ENCODE measurements at regions not wholly inside any gene's neighbourhood (a gene's known extent, or its start where the extent isn't known, plus 50 kb on each side); places are given as distances from the start of the nearest gene placed in this dataset.

DNA sequence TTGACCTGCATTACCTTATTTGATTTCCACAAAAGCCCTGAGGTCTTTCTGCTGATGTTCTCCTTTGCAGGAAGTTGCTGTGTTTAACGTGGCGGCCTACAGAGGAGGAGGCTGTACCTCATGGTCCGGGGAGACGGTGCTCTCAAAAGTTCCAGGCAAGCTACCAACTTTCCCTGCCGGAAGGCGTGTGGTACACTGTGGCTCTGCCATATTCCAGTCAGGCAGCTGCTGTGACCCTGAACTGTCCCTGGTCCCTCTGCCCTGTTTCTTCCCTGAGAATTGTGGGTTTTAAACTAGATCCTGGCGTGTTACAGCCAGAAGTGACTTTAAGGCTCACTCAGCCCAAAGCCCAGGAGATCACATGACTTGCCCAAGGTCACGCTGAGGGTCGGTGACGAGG lies 139.2 kb downstream of the TEX36 start:
- H3K9me3 Mint-ChIP-seq = no peaks in the 10 kb centered on the region
- no peaks in the 10 kb centered on the region for H3K27me3 ChIP-seq (ENCODE audit: control insufficient read depth, insufficient read depth, low read length)
- H3K27ac Mint-ChIP-seq = no peak overlapping the region
- no peaks in the 10 kb centered on the region for H3K4me1 ChIP-seq (ENCODE audit: control insufficient read depth, insufficient read depth, low read length)
- no peak for ATAC-seq
- H3K27me3 Mint-ChIP-seq (ENCODE audit: low read depth in 2 of 2) = peaks cover 17 to 29% of the 10 kb centered on the region in 2 donors
- WGBS (ENCODE audit: insufficient coverage) = 77% methylated on average over 10 of the region's 10 CpGs
- no peaks in the 10 kb centered on the region for H3K9me3 ChIP-seq (ENCODE audit: control insufficient read depth, insufficient read depth, low read length)
- no peak overlapping the region for H3K27ac ChIP-seq (ENCODE audit: low read length)
- H3K36me3 ChIP-seq (ENCODE audit: control insufficient read depth, insufficient read depth, low read length) = no peaks in the 10 kb centered on the region
- H3K4me3 Mint-ChIP-seq = no peak overlapping the region
- H3K4me1 Mint-ChIP-seq = no peaks in the 10 kb centered on the region
- TF ChIP-seq CTCF (IDR thresholded peaks at IDR 0.05) = no peak
- intact Hi-C loops (cut with micrococcal nuclease) = no loop called here
- no peak for DNase-seq
- no peak overlapping the region for H3K4me3 ChIP-seq (ENCODE audit: low read length)
- no peaks in the 10 kb centered on the region for H3K36me3 Mint-ChIP-seq

DNA sequence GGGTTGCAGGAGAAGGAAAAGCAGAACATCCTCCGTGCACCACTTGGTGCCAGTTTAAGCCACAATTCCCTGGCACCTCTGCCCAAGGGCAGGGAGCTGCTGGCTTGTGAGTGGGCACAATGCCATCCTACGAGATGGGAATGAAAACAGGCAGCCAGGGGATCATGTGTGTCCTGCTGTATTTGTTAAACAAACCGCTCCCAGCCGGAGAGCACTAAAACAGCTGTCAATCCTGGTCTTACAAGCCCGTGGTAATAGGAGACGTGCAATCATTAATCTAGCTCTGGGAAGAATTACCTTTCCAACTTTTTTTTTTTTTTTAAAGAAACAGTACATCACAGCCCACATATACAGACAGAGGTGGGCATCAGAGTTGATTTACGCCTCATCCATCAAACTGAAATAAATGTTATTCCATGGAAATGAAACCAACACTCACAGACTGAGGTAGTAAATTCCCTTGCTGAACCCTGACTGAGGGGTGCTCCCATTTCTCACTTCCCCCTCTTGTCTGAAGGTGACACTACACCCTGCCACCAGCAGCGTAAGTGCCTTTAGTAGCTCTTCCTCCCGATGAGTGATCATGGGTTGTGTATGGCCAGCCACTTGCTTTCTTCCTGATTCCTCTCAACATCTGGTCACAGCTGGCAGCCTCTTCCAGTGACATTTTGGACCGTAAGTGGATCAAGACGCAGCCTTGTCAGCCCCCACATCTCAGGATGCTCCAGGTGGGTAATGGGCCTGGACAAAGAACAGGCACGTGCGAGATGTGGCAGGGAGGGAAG lies 143.8 kb downstream of the TEX36 start:
- intact Hi-C loops (cut with micrococcal nuclease) = no loop called here
- H3K4me3 ChIP-seq (ENCODE audit: low read length) = no peak overlapping the region
- no peaks in the 10 kb centered on the region for H3K9me3 ChIP-seq (ENCODE audit: control insufficient read depth, insufficient read depth, low read length)
- Mint-ChIP-seq H3K27me3 (ENCODE audit: low read depth in 2 of 2) (peaks cover 10 to 24% of the 10 kb centered on the region in 2 donors), H3K4me3 (no peak overlapping the region), H3K36me3 (no peaks in the 10 kb centered on the region), H3K9me3 (no peaks in the 10 kb centered on the region), H3K27ac (no peak overlapping the region), H3K4me1 (no peaks in the 10 kb centered on the region)
- H3K27me3 ChIP-seq (ENCODE audit: control insufficient read depth, insufficient read depth, low read length) = no peaks in the 10 kb centered on the region
- 65% methylated on average over 13 of the region's 13 CpGs for WGBS (ENCODE audit: insufficient coverage)
- no peak overlapping the region for H3K27ac ChIP-seq (ENCODE audit: low read length)
- DNase-seq = no peak
- no peaks in the 10 kb centered on the region for H3K4me1 ChIP-seq (ENCODE audit: control insufficient read depth, insufficient read depth, low read length)
- no peaks in the 10 kb centered on the region for H3K36me3 ChIP-seq (ENCODE audit: control insufficient read depth, insufficient read depth, low read length)
- no peak for ATAC-seq
- no peak for TF ChIP-seq CTCF (IDR thresholded peaks at IDR 0.05)

GRCh38 chr10:125536236-125536635 lies 146.7 kb downstream of the TEX36 start:
- no peak for ATAC-seq
- no peaks in the 10 kb centered on the region for H3K36me3 Mint-ChIP-seq
- Histone ChIP-seq H3K27me3 (ENCODE audit: control insufficient read depth, insufficient read depth, low read length) (no peaks in the 10 kb centered on the region), H3K36me3 (ENCODE audit: control insufficient read depth, insufficient read depth, low read length) (no peaks in the 10 kb centered on the region), H3K4me3 (ENCODE audit: low read length) (no peak overlapping the region), H3K4me1 (ENCODE audit: control insufficient read depth, insufficient read depth, low read length) (no peaks in the 10 kb centered on the region), H3K9me3 (ENCODE audit: control insufficient read depth, insufficient read depth, low read length) (no peaks in the 10 kb centered on the region), H3K27ac (ENCODE audit: low read length) (no peak overlapping the region)
- H3K4me3 Mint-ChIP-seq = no peak overlapping the region
- 86% methylated on average over 4 of the region's 4 CpGs for WGBS (ENCODE audit: insufficient coverage)
- H3K27me3 Mint-ChIP-seq (ENCODE audit: low read depth in 2 of 2) = peaks cover 12 to 30% of the 10 kb centered on the region in 2 donors
- no peaks in the 10 kb centered on the region for H3K9me3 Mint-ChIP-seq
- H3K27ac Mint-ChIP-seq = no peak overlapping the region
- no peak for TF ChIP-seq CTCF (IDR thresholded peaks at IDR 0.05)
- DNase-seq = no peak
- H3K4me1 Mint-ChIP-seq = no peaks in the 10 kb centered on the region
- intact Hi-C loops (cut with micrococcal nuclease) = no loop called here

GRCh38 chr10:125535559-125535958 lies 147.4 kb downstream of the TEX36 start:
- Histone ChIP-seq H3K4me1 (ENCODE audit: control insufficient read depth, insufficient read depth, low read length) (no peaks in the 10 kb centered on the region), H3K9me3 (ENCODE audit: control insufficient read depth, insufficient read depth, low read length) (no peaks in the 10 kb centered on the region), H3K27ac (ENCODE audit: low read length) (no peak overlapping the region), H3K36me3 (ENCODE audit: control insufficient read depth, insufficient read depth, low read length) (no peaks in the 10 kb centered on the region), H3K27me3 (ENCODE audit: control insufficient read depth, insufficient read depth, low read length) (no peaks in the 10 kb centered on the region), H3K4me3 (ENCODE audit: low read length) (no peak overlapping the region)
- no peak for DNase-seq
- no peak overlapping the region for H3K27ac Mint-ChIP-seq
- H3K9me3 Mint-ChIP-seq = no peaks in the 10 kb centered on the region
- ATAC-seq = no peak
- intact Hi-C loops (cut with micrococcal nuclease) = no loop called here
- no peaks in the 10 kb centered on the region for H3K4me1 Mint-ChIP-seq
- WGBS (ENCODE audit: insufficient coverage) = 75% methylated on average over 7 of the region's 8 CpGs
- H3K4me3 Mint-ChIP-seq = no peak overlapping the region
- TF ChIP-seq CTCF (IDR thresholded peaks at IDR 0.05) = no peak
- H3K27me3 Mint-ChIP-seq (ENCODE audit: low read depth in 2 of 2) = peaks cover 12 to 24% of the 10 kb centered on the region in 2 donors
- H3K36me3 Mint-ChIP-seq = no peaks in the 10 kb centered on the region
